ENCODE measurements at regions not wholly inside any gene's neighbourhood (a gene's known extent, or its start where the extent isn't known, plus 50 kb on each side); places are given as distances from the start of the nearest gene placed in this dataset.
"Not testable (repeated sequence)": the region's sequence is repeated elsewhere in the genome, so short reads cannot be mapped to it uniquely, and the experiment has no call there.

- peaks cover 4% of the 10 kb centered on the region for H3K9me3 Mint-ChIP-seq (ENCODE audit: insufficient read depth)
- H3K27me3 Mint-ChIP-seq (ENCODE audit: low read depth), result no peaks in the 10 kb centered on the region
- no peak for ATAC-seq
- DNase-seq, result no peak
- no peaks in the 10 kb centered on the region for H3K4me1 Mint-ChIP-seq (ENCODE audit: low read depth)
- no peak overlapping the region for H3K4me3 Mint-ChIP-seq
- no peaks in the 10 kb centered on the region for H3K36me3 Mint-ChIP-seq (ENCODE audit: low read depth)
- ChIA-PET POLR2A (no interaction called here), CTCF (no interaction called here)
- H3K27ac Mint-ChIP-seq, result no peak overlapping the region
Measured at GRCh38 chr20:12528104-12528503, 480.7 kb upstream of the SPTLC3 start.

GRCh38 chr20:12528591-12529041, 480.2 kb upstream of the SPTLC3 start:
- H3K4me3 Mint-ChIP-seq, result no peak overlapping the region
- ChIA-PET CTCF (no interaction called here), POLR2A (no interaction called here)
- no peaks in the 10 kb centered on the region for H3K4me1 Mint-ChIP-seq (ENCODE audit: low read depth)
- no peaks in the 10 kb centered on the region for H3K27me3 Mint-ChIP-seq (ENCODE audit: low read depth)
- ATAC-seq (no peak), DNase-seq (no peak)
- no peaks in the 10 kb centered on the region for H3K36me3 Mint-ChIP-seq (ENCODE audit: low read depth)
- peaks cover 4% of the 10 kb centered on the region for H3K9me3 Mint-ChIP-seq (ENCODE audit: insufficient read depth)
- H3K27ac Mint-ChIP-seq, result no peak overlapping the region

GRCh38 chr20:12531626-12532025, 477.1 kb upstream of the SPTLC3 start:
- CTCF ChIA-PET, result no interaction called here
- POLR2A ChIA-PET, result no interaction called here
- DNase-seq, result no peak

GRCh38 chr20:12535316-12535715, 473.5 kb upstream of the SPTLC3 start:
- ChIA-PET POLR2A (no interaction called here), CTCF (no interaction called here)
- Mint-ChIP-seq H3K27me3 (ENCODE audit: low read depth) (no peaks in the 10 kb centered on the region), H3K9me3 (ENCODE audit: insufficient read depth) (no peaks in the 10 kb centered on the region), H3K36me3 (ENCODE audit: low read depth) (no peaks in the 10 kb centered on the region), H3K4me1 (ENCODE audit: low read depth) (no peaks in the 10 kb centered on the region), H3K4me3 (no peak overlapping the region), H3K27ac (no peak overlapping the region)
- no peak for DNase-seq
- ATAC-seq, result no peak

More at GRCh38 chr20:12531626-12532025, 477.1 kb upstream of the SPTLC3 start:
- ATAC-seq, result no peak
- Mint-ChIP-seq H3K4me1 (ENCODE audit: low read depth) (no peaks in the 10 kb centered on the region), H3K27me3 (ENCODE audit: low read depth) (no peaks in the 10 kb centered on the region), H3K9me3 (ENCODE audit: insufficient read depth) (no peaks in the 10 kb centered on the region), H3K36me3 (ENCODE audit: low read depth) (no peaks in the 10 kb centered on the region), H3K27ac (no peak overlapping the region), H3K4me3 (no peak overlapping the region)

GRCh38 chr20:12535770-12536169, 473.0 kb upstream of the SPTLC3 start:
- POLR2A ChIA-PET, result no interaction called here
- no peak for ATAC-seq
- H3K4me3 Mint-ChIP-seq, result no peak overlapping the region

GRCh38 chr20:12554426-12554825, 454.3 kb upstream of the SPTLC3 start:
- Mint-ChIP-seq H3K9me3 (ENCODE audit: insufficient read depth) (peaks cover 6% of the 10 kb centered on the region), H3K4me1 (ENCODE audit: low read depth) (no peaks in the 10 kb centered on the region), H3K36me3 (ENCODE audit: low read depth) (no peaks in the 10 kb centered on the region), H3K27ac (no peak overlapping the region), H3K4me3 (no peak overlapping the region), H3K27me3 (ENCODE audit: low read depth) (no peaks in the 10 kb centered on the region)
- ATAC-seq, result no peak
- DNase-seq, result no peak
- POLR2A ChIA-PET, result no interaction called here
- CTCF ChIA-PET, result no interaction called here

More at GRCh38 chr20:12535770-12536169, 473.0 kb upstream of the SPTLC3 start:
- CTCF ChIA-PET, result no interaction called here
- no peak for DNase-seq
- no peaks in the 10 kb centered on the region for H3K27me3 Mint-ChIP-seq (ENCODE audit: low read depth)
- no peaks in the 10 kb centered on the region for H3K36me3 Mint-ChIP-seq (ENCODE audit: low read depth)
- H3K4me1 Mint-ChIP-seq (ENCODE audit: low read depth), result no peaks in the 10 kb centered on the region
- H3K9me3 Mint-ChIP-seq (ENCODE audit: insufficient read depth), result no peaks in the 10 kb centered on the region
- no peak overlapping the region for H3K27ac Mint-ChIP-seq

- Mint-ChIP-seq H3K27ac (no peak overlapping the region), H3K9me3 (ENCODE audit: insufficient read depth) (peaks cover 6% of the 10 kb centered on the region), H3K27me3 (ENCODE audit: low read depth) (no peaks in the 10 kb centered on the region), H3K36me3 (ENCODE audit: low read depth) (no peaks in the 10 kb centered on the region), H3K4me3 (no peak overlapping the region), H3K4me1 (ENCODE audit: low read depth) (no peaks in the 10 kb centered on the region)
- DNase-seq, result no peak
- POLR2A ChIA-PET, result no interaction called here
- CTCF ChIA-PET, result no interaction called here
- no peak for ATAC-seq
Measured at GRCh38 chr20:12555369-12555768, 453.4 kb upstream of the SPTLC3 start.

GRCh38 chr20:12555849-12556248, 452.9 kb upstream of the SPTLC3 start:
- H3K9me3 Mint-ChIP-seq (ENCODE audit: insufficient read depth); CTCF ChIA-PET; H3K27ac Mint-ChIP-seq; POLR2A ChIA-PET; H3K36me3 Mint-ChIP-seq (ENCODE audit: low read depth); DNase-seq; ATAC-seq; H3K27me3 Mint-ChIP-seq (ENCODE audit: low read depth); H3K4me3 Mint-ChIP-seq; H3K4me1 Mint-ChIP-seq (ENCODE audit: low read depth): not testable (repeated sequence)

GRCh38 chr20:12557224-12557623, 451.5 kb upstream of the SPTLC3 start:
- Mint-ChIP-seq H3K9me3 (ENCODE audit: insufficient read depth) (peaks cover 6% of the 10 kb centered on the region), H3K4me1 (ENCODE audit: low read depth) (no peaks in the 10 kb centered on the region), H3K36me3 (ENCODE audit: low read depth) (no peaks in the 10 kb centered on the region), H3K27ac (no peak overlapping the region), H3K4me3 (no peak overlapping the region), H3K27me3 (ENCODE audit: low read depth) (no peaks in the 10 kb centered on the region)
- POLR2A ChIA-PET, result no interaction called here
- ATAC-seq, result no peak
- CTCF ChIA-PET, result no interaction called here
- no peak for DNase-seq

- DNase-seq (no peak), ATAC-seq (no peak)
- Mint-ChIP-seq H3K9me3 (ENCODE audit: insufficient read depth) (no peaks in the 10 kb centered on the region), H3K27me3 (ENCODE audit: low read depth) (no peaks in the 10 kb centered on the region), H3K4me1 (ENCODE audit: low read depth) (no peaks in the 10 kb centered on the region), H3K4me3 (no peak overlapping the region), H3K36me3 (ENCODE audit: low read depth) (no peaks in the 10 kb centered on the region), H3K27ac (no peak overlapping the region)
- CTCF ChIA-PET, result no interaction called here
- POLR2A ChIA-PET, result no interaction called here
Measured at GRCh38 chr20:12564979-12565378, 443.8 kb upstream of the SPTLC3 start.

GRCh38 chr20:12566596-12566995, 442.2 kb upstream of the SPTLC3 start:
- DNase-seq (no peak), ATAC-seq (no peak)
- H3K4me1 Mint-ChIP-seq (ENCODE audit: low read depth), result no peaks in the 10 kb centered on the region
- no peaks in the 10 kb centered on the region for H3K27me3 Mint-ChIP-seq (ENCODE audit: low read depth)
- ChIA-PET CTCF (no interaction called here), POLR2A (no interaction called here)
- no peak overlapping the region for H3K4me3 Mint-ChIP-seq
- H3K27ac Mint-ChIP-seq, result no peak overlapping the region
- H3K36me3 Mint-ChIP-seq (ENCODE audit: low read depth), result no peaks in the 10 kb centered on the region
- H3K9me3 Mint-ChIP-seq (ENCODE audit: insufficient read depth), result no peaks in the 10 kb centered on the region

- ATAC-seq (no peak), DNase-seq (no peak)
- Mint-ChIP-seq H3K4me1 (ENCODE audit: low read depth) (no peaks in the 10 kb centered on the region), H3K36me3 (ENCODE audit: low read depth) (no peaks in the 10 kb centered on the region), H3K4me3 (no peak overlapping the region), H3K27ac (no peak overlapping the region), H3K9me3 (ENCODE audit: insufficient read depth) (no peaks in the 10 kb centered on the region), H3K27me3 (ENCODE audit: low read depth) (no peaks in the 10 kb centered on the region)
- POLR2A ChIA-PET, result no interaction called here
- CTCF ChIA-PET, result no interaction called here
Measured at GRCh38 chr20:12570371-12570770, 438.4 kb upstream of the SPTLC3 start.

- ChIA-PET POLR2A (no interaction called here), CTCF (no interaction called here)
- Mint-ChIP-seq H3K9me3 (ENCODE audit: insufficient read depth) (no peaks in the 10 kb centered on the region), H3K4me3 (no peak overlapping the region), H3K36me3 (ENCODE audit: low read depth) (no peaks in the 10 kb centered on the region), H3K27me3 (ENCODE audit: low read depth) (no peaks in the 10 kb centered on the region), H3K4me1 (ENCODE audit: low read depth) (no peaks in the 10 kb centered on the region), H3K27ac (no peak overlapping the region)
- DNase-seq (no peak), ATAC-seq (no peak)
Measured at GRCh38 chr20:12573442-12573841, 435.3 kb upstream of the SPTLC3 start.
